ENCODE measurements at regions not wholly inside any gene's neighbourhood (a gene's known extent, or its start where the extent isn't known, plus 50 kb on each side); places are given as distances from the start of the nearest gene placed in this dataset.

DNA sequence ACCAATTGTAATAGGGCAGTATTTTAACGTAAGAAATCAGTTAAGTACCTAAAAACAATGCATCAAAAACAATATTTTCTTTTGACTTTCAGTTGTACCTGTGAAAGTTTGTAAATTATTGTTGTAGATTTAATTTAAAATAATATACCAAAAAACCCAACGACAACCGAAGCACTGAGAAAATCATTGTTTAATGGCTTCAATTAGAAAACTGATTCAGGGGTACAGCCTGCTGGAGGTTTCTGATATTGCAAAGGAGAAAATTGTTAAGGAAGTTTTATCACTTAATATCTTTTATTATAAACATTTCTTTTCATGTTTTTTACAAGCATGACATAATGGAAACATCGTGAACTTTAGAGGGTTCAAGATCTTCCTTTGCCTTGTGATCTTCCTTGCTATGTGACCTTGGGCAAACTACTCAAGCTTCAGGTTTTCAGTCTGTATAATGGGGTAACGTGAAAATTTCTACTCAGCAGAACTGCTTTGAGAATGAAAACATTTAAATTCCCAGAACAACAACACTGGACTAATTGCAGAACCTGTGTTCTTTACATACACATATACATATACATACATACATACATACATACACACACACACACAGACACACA, 76.3 kb upstream of the GLS start:
- no peaks in the 10 kb centered on the region for H3K9me3 ChIP-seq
- H3K4me1 ChIP-seq, result peaks cover 0 to 12% (median 6%) of the 10 kb centered on the region in 4 donors
- H3K4me3 ChIP-seq, result no peak overlapping the region
- WGBS, 2 donors, result 39 to 46% methylated on average over 5 of the region's 5 CpGs
- H3K36me3 ChIP-seq, result no peaks in the 10 kb centered on the region
- no peak overlapping the region for H3K27ac ChIP-seq
- DNase-seq (no peak), ATAC-seq (ENCODE audit: low FRiP score in 2 of 2) (peak in 1 of 2 donors; percentile 63)
- H3K27me3 ChIP-seq, result no peaks in the 10 kb centered on the region
- no peak for TF ChIP-seq POLR2A (IDR thresholded peaks at IDR 0.05)
- TF ChIP-seq, protein P1, sequence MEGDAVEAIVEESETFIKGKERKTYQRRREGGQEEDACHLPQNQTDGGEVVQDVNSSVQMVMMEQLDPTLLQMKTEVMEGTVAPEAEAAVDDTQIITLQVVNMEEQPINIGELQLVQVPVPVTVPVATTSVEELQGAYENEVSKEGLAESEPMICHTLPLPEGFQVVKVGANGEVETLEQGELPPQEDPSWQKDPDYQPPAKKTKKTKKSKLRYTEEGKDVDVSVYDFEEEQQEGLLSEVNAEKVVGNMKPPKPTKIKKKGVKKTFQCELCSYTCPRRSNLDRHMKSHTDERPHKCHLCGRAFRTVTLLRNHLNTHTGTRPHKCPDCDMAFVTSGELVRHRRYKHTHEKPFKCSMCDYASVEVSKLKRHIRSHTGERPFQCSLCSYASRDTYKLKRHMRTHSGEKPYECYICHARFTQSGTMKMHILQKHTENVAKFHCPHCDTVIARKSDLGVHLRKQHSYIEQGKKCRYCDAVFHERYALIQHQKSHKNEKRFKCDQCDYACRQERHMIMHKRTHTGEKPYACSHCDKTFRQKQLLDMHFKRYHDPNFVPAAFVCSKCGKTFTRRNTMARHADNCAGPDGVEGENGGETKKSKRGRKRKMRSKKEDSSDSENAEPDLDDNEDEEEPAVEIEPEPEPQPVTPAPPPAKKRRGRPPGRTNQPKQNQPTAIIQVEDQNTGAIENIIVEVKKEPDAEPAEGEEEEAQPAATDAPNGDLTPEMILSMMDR (IDR thresholded peaks at IDR 0.05), result peak; percentile 32 to 72 (median 66)

DNA sequence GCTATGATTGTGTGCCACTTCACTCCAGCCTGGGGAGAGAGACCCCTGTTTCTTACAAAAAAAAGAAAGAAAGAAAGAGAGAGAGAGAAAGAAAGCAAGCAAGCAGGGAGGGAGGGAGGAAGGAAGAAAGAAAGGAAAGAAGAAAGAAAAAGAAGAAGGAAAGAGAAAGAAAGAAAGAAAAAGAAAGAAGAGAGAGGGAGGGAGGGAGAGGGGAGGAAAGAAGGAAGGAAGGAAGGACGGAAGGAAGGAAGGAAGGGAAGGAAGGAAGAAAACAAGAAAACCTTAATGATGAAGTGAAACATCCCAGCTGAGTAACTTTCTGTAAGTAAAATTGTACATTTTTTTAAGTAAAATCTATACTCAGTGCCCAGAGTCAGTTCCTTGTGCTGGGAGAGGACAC, 75.5 kb upstream of the GLS start:
- Histone ChIP-seq H3K36me3 (no peaks in the 10 kb centered on the region), H3K27me3 (no peaks in the 10 kb centered on the region), H3K4me3 (no peak overlapping the region), H3K27ac (peak overlapping the region in 1 of 4 donors; percentile 9), H3K9me3 (no peaks in the 10 kb centered on the region), H3K4me1 (peaks cover 0 to 13% (median 7%) of the 10 kb centered on the region in 4 donors)
- ATAC-seq (ENCODE audit: low FRiP score in 2 of 2) (no peak), DNase-seq (no peak)
- WGBS, 2 donors, result 83% methylated on average over 1 of the region's 1 CpG; no CpG with 5 or more reads in 1 of the 2 donors
- no peak for TF ChIP-seq POLR2A (IDR thresholded peaks at IDR 0.05)

DNA sequence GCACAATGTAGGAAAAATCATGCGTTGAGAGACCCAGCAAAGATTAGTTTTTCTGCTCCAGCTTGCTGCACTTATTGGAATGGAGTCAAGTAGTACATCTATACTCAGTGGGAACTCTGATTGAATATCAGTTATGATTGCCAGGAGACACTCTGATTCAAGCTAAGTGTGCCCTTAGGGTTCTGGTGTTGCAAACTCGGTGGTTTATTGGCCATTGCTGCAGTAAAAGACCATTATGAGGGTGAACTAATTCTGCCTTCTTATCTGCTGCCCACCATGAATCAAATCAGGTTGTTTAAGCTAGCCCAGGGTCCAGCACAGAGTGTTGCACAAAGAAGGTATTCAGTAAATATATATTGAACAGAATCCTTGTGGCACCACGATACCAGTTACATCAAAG, 74.8 kb upstream of the GLS start:
- no peak overlapping the region for H3K4me3 ChIP-seq
- no peaks in the 10 kb centered on the region for H3K9me3 ChIP-seq
- no peaks in the 10 kb centered on the region for H3K27me3 ChIP-seq
- peaks cover 0 to 16% (median 7%) of the 10 kb centered on the region in 4 donors for H3K4me1 ChIP-seq
- ATAC-seq (ENCODE audit: low FRiP score in 2 of 2), result no peak
- H3K27ac ChIP-seq, result peak overlapping the region in 1 of 4 donors; percentile 9
- WGBS, 2 donors, result 76% methylated on average over 3 of the region's 3 CpGs
- TF ChIP-seq, protein P1 (IDR thresholded peaks at IDR 0.05), result no peak
- TF ChIP-seq POLR2A (IDR thresholded peaks at IDR 0.05), result no peak
- TF ChIP-seq EP300 (IDR thresholded peaks at IDR 0.05), result no peak
- no peak for TF ChIP-seq POLR2AphosphoS5 (IDR thresholded peaks at IDR 0.05)
- no peaks in the 10 kb centered on the region for H3K36me3 ChIP-seq
- no peak for DNase-seq

DNA sequence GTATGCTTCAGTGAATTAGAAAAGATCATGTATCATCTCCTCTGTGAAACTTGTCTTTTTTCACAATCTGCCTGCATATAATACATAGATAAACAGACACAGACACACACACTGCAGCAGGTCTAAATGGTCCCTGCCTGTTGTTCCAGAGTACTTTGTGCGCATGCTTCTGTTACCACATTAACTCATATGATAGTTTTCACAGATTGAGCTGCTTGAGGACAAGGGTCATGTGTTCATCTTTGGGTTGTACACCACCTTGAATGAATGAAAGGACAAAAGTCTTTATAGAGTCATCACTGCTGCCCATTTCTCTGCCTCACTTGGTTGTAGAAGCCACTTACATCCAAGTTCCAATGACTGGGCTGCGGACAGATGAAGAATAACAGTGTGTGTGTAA, 72.7 kb upstream of the GLS start:
- peaks cover 0 to 17% (median 7%) of the 10 kb centered on the region in 4 donors for H3K4me1 ChIP-seq
- H3K36me3 ChIP-seq, result no peaks in the 10 kb centered on the region
- WGBS, 2 donors, result 100% methylated on average over 2 of the region's 2 CpGs
- no peaks in the 10 kb centered on the region for H3K27me3 ChIP-seq
- no peak for TF ChIP-seq EP300 (IDR thresholded peaks at IDR 0.05)
- TF ChIP-seq, protein P1 (IDR thresholded peaks at IDR 0.05), result no peak
- TF ChIP-seq POLR2AphosphoS5 (IDR thresholded peaks at IDR 0.05), result no peak
- no peak for TF ChIP-seq POLR2A (IDR thresholded peaks at IDR 0.05)
- ATAC-seq (ENCODE audit: low FRiP score in 2 of 2), result no peak
- no peak overlapping the region for H3K4me3 ChIP-seq
- DNase-seq, result no peak
- H3K9me3 ChIP-seq, result no peaks in the 10 kb centered on the region
- peak overlapping the region in 1 of 4 donors; percentile 37 for H3K27ac ChIP-seq

DNA sequence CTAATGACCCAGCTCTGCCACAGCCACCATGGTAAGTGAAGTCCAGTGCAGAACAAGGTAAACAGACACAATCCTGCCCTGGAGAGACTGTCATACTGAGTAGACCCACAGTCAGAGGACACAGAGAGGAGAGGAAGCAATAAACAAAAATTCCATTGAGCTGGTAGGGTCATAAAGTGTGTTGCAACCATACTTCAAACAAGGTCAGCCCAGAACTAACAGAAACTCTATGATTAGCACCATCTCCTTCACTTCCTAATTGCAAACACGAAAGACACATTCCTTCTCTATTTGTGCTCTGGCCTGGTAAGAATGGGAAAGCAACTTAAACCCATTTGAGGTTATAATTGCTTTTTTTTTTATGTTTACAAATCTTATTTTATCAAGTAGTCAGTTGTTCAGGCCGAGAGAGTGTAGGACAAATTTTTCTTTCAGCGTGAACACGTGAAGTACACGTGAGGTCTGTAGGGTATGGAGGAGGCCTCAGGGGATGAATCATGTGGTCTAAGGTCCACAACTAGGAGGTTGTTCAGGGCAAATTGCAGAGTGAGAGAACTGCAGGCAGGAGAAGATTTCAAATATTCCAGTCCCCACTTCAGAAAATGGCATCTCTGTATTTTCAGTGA, 71.4 kb upstream of the GLS start:
- peak in 1 of 4 donors; percentile 21 for TF ChIP-seq EP300 (IDR thresholded peaks at IDR 0.05)
- TF ChIP-seq, protein P1 (IDR thresholded peaks at IDR 0.05), result no peak
- Histone ChIP-seq H3K36me3 (no peaks in the 10 kb centered on the region), H3K27ac (peak overlapping the region in 3 of 4 donors; percentile 19 to 68 (median 46)), H3K27me3 (no peaks in the 10 kb centered on the region), H3K9me3 (no peaks in the 10 kb centered on the region), H3K4me1 (peaks cover 0 to 20% (median 9%) of the 10 kb centered on the region in 4 donors), H3K4me3 (no peak overlapping the region)
- 64 to 74% methylated on average over 5 of the region's 5 CpGs for WGBS, 2 donors
- ATAC-seq (ENCODE audit: low FRiP score in 2 of 2) (peak; percentile 46 to 79), DNase-seq (no peak)
